OCI-LY3 (cell line): ENCODE measurements at regions not wholly inside any gene's neighbourhood (a gene's known extent, or its start where the extent isn't known, plus 50 kb on each side); places are given as distances from the start of the nearest gene placed in this dataset.

Experiments used
- H2AFZ ChIP-seq: fragments of 200-600, 300-600 bp; shearing (Covaris generic); 2 replicates; pipeline ENCODE4 v1.6.0; 2014; ENCODE audit warnings: antibody characterized with exemption, low read depth, low read length
- H3K27ac ChIP-seq: fragments of 200-600, 300-600 bp; sonication (generic); 2 replicates; pipeline ENCODE4 v1.5.1; 2014; ENCODE audit warnings: mild to moderate bottlenecking, low read length, moderate library complexity, mixed read lengths
- H3K27me3 ChIP-seq: fragments of 200-600, 300-600 bp; sonication (generic); 2 replicates; pipeline ENCODE4 v1.6.1; 2014; ENCODE audit warnings: low read depth, low read length, mixed read lengths
- H3K36me3 ChIP-seq: fragments of 200-600, 300-600 bp; sonication (generic); replicated peaks from 2 replicates; pipeline ENCODE3; 2014; ENCODE audit warnings: low read depth, low read length, mixed read lengths
- H3K4me1 ChIP-seq: fragments of 300-600, 200-600 bp; sonication (generic); 2 replicates; pipeline ENCODE4 v1.6.1; 2014; ENCODE audit warnings: low read length, mixed read lengths
- H3K4me2 ChIP-seq: fragments of 200-600, 300-600 bp; sonication (generic); 2 replicates; pipeline ENCODE4 v1.6.1; 2014; ENCODE audit warnings: low read length, mixed read lengths
- H3K4me3 ChIP-seq: fragments of 300-600, 200-600 bp; sonication (generic); 2 replicates; pipeline ENCODE4 v1.5.1; 2014; ENCODE audit warnings: antibody characterized with exemption, mild to moderate bottlenecking, low read length, moderate library complexity
- H3K79me2 ChIP-seq: fragments of 300-600, 200-600 bp; shearing (Covaris generic); 2 replicates; pipeline ENCODE4 v1.6.1; 2014; ENCODE audit warnings: mild to moderate bottlenecking, low read length, mixed read lengths
- H3K9ac ChIP-seq: fragments of 300-600, 200-600 bp; shearing (Covaris generic); 2 replicates; pipeline ENCODE4 v1.6.0; 2014; ENCODE audit warnings: mild to moderate bottlenecking, low read length, moderate library complexity
- H3K9me3 ChIP-seq: fragments of 200-600, 300-600 bp; shearing (Covaris generic); 2 replicates; pipeline ENCODE4 v1.6.1; 2014; ENCODE audit warnings: low read length, mixed read lengths; ENCODE audit not compliant: insufficient read depth
- H4K20me1 ChIP-seq: fragments of 200-600, 300-600 bp; sonication (generic); 2 replicates; pipeline ENCODE4 v1.6.1; 2016; ENCODE audit warnings: low read length, mixed read lengths; ENCODE audit not compliant: insufficient read depth
- EZH2phosphoT487 ChIP-seq: fragments of 200-600 bp; shearing (Covaris generic); IDR thresholded peaks from 2 replicates; pipeline ENCODE4 v1.6.1; 2018; ENCODE audit warnings: antibody characterized with exemption, mixed run types, low read depth
- TF ChIP-seq, protein P1 (sequence below): fragments of 200-600, 300-600 bp; sonication (generic); IDR thresholded peaks from 2 replicates; pipeline ENCODE4 v1.5.1; 2014; ENCODE audit warnings: antibody characterized with exemption, low read length, low read depth

DNA sequence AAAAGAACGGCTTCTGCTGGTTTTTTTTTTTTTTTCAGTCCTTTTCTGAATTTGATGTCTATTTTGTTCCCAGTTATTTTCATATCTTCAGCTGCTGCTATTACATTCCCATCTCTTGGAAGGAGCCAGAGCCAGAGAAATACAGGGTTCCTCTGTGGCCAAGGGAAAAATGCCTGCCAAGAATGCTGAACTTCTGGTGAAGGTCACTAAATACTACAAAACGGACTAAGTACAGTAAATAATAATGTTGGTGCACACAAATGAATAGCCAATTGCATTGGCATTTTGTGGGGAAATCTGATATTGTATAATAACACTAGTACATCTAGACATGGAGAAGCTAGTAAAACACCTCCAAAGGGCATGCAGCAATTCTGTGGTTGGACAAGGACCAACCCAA, 56.3 kb upstream of the ZEB1 start:
- H3K27me3 ChIP-seq: no peaks in the 10 kb centered on the region
- H3K27ac ChIP-seq: no peak overlapping the region
- no peak overlapping the region for H3K4me2 ChIP-seq
- no peaks in the 10 kb centered on the region for H3K9me3 ChIP-seq
- no peaks in the 10 kb centered on the region for H3K79me2 ChIP-seq
- H2AFZ ChIP-seq: no peak overlapping the region
- H3K36me3 ChIP-seq: no peaks in the 10 kb centered on the region
- no peak overlapping the region for H3K9ac ChIP-seq
- no peaks in the 10 kb centered on the region for H4K20me1 ChIP-seq
- H3K4me3 ChIP-seq: no peak overlapping the region
- peaks cover 20% of the 10 kb centered on the region for H3K4me1 ChIP-seq
- no peak for TF ChIP-seq EZH2phosphoT487
- TF ChIP-seq, protein P1, sequence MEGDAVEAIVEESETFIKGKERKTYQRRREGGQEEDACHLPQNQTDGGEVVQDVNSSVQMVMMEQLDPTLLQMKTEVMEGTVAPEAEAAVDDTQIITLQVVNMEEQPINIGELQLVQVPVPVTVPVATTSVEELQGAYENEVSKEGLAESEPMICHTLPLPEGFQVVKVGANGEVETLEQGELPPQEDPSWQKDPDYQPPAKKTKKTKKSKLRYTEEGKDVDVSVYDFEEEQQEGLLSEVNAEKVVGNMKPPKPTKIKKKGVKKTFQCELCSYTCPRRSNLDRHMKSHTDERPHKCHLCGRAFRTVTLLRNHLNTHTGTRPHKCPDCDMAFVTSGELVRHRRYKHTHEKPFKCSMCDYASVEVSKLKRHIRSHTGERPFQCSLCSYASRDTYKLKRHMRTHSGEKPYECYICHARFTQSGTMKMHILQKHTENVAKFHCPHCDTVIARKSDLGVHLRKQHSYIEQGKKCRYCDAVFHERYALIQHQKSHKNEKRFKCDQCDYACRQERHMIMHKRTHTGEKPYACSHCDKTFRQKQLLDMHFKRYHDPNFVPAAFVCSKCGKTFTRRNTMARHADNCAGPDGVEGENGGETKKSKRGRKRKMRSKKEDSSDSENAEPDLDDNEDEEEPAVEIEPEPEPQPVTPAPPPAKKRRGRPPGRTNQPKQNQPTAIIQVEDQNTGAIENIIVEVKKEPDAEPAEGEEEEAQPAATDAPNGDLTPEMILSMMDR: no peak

DNA sequence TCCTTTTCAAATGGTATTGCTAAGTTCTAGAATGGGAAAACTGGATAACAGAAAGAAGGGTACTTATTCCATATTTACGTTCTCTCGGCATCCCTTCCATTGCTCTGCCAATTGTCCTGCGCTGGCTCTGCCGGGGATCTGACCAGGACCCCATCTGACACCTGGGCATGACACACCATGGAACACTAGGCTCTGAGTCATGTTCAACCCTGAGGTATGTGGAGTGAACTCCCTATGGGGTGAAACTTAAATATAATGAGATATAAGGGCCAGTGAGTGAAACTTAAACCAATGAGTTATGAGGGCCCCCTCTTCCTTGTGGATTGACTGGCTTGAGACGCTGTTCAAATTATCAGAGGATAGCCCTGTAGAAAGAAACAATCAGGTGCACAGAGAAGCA, 55.1 kb upstream of the ZEB1 start:
- H3K4me1 ChIP-seq: peaks cover 20% of the 10 kb centered on the region
- TF ChIP-seq, protein P1: no peak
- TF ChIP-seq EZH2phosphoT487: no peak

DNA sequence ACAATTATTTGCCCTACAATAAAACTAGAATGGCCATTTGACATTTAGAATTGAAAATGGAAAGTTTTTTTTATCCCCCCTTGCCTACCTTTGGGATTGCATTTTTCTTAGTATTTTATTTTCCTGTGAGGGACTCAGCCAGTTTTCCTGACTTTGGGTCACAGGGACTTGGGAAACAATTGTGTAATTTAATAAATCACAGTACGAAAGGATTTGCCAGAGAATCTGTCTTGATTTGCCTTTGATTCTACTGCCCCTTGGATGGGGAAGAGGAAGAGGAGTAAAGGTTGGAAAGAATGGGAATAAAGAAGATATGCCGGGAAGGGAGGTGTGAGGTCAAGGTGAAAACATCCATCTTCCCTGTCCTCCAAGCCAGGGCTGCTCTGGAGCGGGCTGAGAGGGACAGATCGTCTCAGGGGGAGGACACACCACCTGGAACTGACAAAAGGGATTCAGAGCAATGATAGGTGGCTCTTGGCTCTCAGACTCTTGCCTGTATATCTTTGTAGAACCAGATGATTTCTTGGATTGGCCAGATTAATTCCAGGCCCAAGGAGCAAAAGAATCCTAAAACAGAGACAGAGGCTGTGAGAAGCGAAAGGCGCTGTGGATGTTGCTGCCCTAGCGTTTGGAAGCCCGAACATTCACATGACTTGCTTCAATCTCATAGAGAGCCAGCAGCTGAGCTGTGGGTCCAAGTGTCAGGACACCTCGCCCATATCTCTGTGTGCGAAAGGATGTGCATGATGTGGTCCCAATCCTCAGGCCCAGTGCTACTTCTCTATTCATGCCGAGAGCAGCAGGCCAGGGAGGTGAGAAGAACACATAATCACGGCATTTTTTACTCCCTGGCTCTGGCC, 50.3 kb upstream of the ZEB1 start:
- H3K27ac ChIP-seq: no peak overlapping the region

More for the DNA sequence above, 55.1 kb upstream of the ZEB1 start:
- Histone ChIP-seq H3K9me3 (no peaks in the 10 kb centered on the region), H2AFZ (no peak overlapping the region), H3K4me2 (no peak overlapping the region), H3K4me3 (no peak overlapping the region), H3K9ac (no peak overlapping the region), H3K79me2 (no peaks in the 10 kb centered on the region), H3K36me3 (no peaks in the 10 kb centered on the region), H4K20me1 (no peaks in the 10 kb centered on the region), H3K27me3 (no peaks in the 10 kb centered on the region), H3K27ac (no peak overlapping the region)

More for the DNA sequence above, 50.3 kb upstream of the ZEB1 start:
- no peaks in the 10 kb centered on the region for H3K27me3 ChIP-seq
- H2AFZ ChIP-seq: no peak overlapping the region
- no peaks in the 10 kb centered on the region for H3K4me1 ChIP-seq
- no peak for TF ChIP-seq EZH2phosphoT487
- TF ChIP-seq, protein P1: no peak
- no peaks in the 10 kb centered on the region for H3K9me3 ChIP-seq
- no peak overlapping the region for H3K4me3 ChIP-seq
- H4K20me1 ChIP-seq: no peaks in the 10 kb centered on the region
- H3K79me2 ChIP-seq: no peaks in the 10 kb centered on the region
- no peaks in the 10 kb centered on the region for H3K36me3 ChIP-seq
- H3K4me2 ChIP-seq: no peak overlapping the region
- no peak overlapping the region for H3K9ac ChIP-seq
